ENCODE measurements at regions not wholly inside any gene's neighbourhood (a gene's known extent, or its start where the extent isn't known, plus 50 kb on each side); places are given as distances from the start of the nearest gene placed in this dataset.
A peak's percentile ranks its signal among the peaks of the same experiment; 100 is the strongest.

DNA sequence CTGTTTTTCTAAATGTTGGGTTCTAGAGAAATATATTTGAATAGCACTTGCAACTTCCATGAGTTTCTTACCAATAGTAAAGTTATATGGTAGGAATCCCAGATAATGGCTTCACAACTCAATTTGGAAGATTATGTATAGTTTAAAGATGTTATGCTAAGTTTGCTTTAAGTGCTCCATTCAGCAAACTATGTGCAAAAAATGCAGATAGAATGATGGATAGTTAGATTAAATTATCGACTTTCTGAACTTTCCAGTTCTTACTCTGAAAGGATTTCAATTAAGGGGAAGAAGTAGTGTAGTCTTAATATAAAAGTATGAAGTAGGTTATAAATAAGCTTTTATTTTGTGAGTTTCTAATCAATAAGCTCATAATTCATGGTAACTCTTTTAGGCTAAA is 60.7 kb upstream of the NFKB1 start:
- Histone ChIP-seq H3K4me1 (ENCODE audit: control insufficient read depth, insufficient read depth, low read length) (peaks cover 24% of the 10 kb centered on the region), H3K9ac (ENCODE audit: low read length) (no peak overlapping the region), H3K9me3 (ENCODE audit: control insufficient read depth, low read length) (no peaks in the 10 kb centered on the region), H3K36me3 (ENCODE audit: control insufficient read depth, insufficient read depth, low read length, severe bottlenecking) (no peaks in the 10 kb centered on the region), H3K4me3 (ENCODE audit: low read length) (no peak overlapping the region), H3K27me3 (replicated peaks; ENCODE audit: control insufficient read depth, insufficient read depth, low read length) (no peaks in the 10 kb centered on the region)
- DNase-seq (ENCODE audit: low read depth), result no peak

- Histone ChIP-seq H3K36me3 (ENCODE audit: control insufficient read depth, insufficient read depth, low read length, severe bottlenecking) (no peaks in the 10 kb centered on the region), H3K4me3 (ENCODE audit: low read length) (no peak overlapping the region), H3K9me3 (ENCODE audit: control insufficient read depth, low read length) (no peaks in the 10 kb centered on the region), H3K4me1 (ENCODE audit: control insufficient read depth, insufficient read depth, low read length) (peaks cover 24% of the 10 kb centered on the region), H3K27me3 (replicated peaks; ENCODE audit: control insufficient read depth, insufficient read depth, low read length) (no peaks in the 10 kb centered on the region), H3K9ac (ENCODE audit: low read length) (no peak overlapping the region)
- DNase-seq (ENCODE audit: low read depth), result no peak
Observed at GRCh38 chr4:102441978-102442911, 58.9 kb upstream of the NFKB1 start.

DNA sequence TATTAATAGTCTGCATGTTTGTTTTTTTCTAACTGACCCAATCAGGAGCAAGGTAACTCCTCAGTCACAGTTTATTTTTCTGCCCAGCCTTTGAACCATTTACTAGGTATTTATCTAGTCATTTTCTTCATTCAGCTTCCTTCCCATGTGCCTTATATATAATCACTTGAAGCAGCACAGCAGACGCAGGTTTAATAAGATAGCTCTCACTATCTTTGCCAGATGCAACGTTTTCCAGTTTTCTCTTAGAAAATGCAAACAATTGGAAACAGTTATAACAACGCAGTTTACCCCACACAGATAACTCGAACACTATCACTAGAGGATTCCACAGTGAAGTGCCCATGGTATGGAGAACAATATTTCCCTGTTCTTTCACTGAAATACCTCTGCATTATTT is 56.4 kb upstream of the NFKB1 start:
- H3K27me3 ChIP-seq (replicated peaks; ENCODE audit: control insufficient read depth, insufficient read depth, low read length), result no peaks in the 10 kb centered on the region
- DNase-seq (ENCODE audit: low read depth), result no peak
- H3K4me3 ChIP-seq (ENCODE audit: low read length), result no peak overlapping the region

DNA sequence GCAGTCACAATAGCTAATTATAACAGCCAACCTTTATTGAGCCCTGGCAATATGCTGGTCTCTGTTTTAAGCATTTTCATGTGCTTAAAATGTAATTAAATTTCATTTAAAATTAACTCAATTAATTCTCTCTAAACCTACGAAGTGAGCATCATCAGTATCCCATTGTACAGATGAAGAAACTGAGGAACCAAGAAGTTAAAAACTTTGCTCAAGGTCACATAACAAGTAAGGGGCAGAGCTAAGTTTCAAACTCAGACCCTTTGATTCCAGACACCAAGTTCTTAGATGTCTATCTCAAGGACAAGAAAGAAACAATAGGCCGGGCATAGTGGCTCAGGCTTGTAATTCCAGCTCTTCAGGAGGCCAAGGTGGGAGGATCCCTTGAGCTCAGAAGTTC is 55.9 kb upstream of the NFKB1 start:
- no peak for DNase-seq (ENCODE audit: low read depth)
- Histone ChIP-seq H3K4me1 (ENCODE audit: control insufficient read depth, insufficient read depth, low read length) (peaks cover 6% of the 10 kb centered on the region), H3K9me3 (ENCODE audit: control insufficient read depth, low read length) (no peaks in the 10 kb centered on the region), H3K4me3 (ENCODE audit: low read length) (no peak overlapping the region), H3K9ac (ENCODE audit: low read length) (no peak overlapping the region), H3K36me3 (ENCODE audit: control insufficient read depth, insufficient read depth, low read length, severe bottlenecking) (no peaks in the 10 kb centered on the region), H3K27me3 (replicated peaks; ENCODE audit: control insufficient read depth, insufficient read depth, low read length) (no peaks in the 10 kb centered on the region)

More for the DNA sequence above, 56.4 kb upstream of the NFKB1 start:
- Histone ChIP-seq H3K36me3 (ENCODE audit: control insufficient read depth, insufficient read depth, low read length, severe bottlenecking) (no peaks in the 10 kb centered on the region), H3K9me3 (ENCODE audit: control insufficient read depth, low read length) (no peaks in the 10 kb centered on the region), H3K9ac (ENCODE audit: low read length) (no peak overlapping the region), H3K4me1 (ENCODE audit: control insufficient read depth, insufficient read depth, low read length) (peaks cover 10% of the 10 kb centered on the region)

DNA sequence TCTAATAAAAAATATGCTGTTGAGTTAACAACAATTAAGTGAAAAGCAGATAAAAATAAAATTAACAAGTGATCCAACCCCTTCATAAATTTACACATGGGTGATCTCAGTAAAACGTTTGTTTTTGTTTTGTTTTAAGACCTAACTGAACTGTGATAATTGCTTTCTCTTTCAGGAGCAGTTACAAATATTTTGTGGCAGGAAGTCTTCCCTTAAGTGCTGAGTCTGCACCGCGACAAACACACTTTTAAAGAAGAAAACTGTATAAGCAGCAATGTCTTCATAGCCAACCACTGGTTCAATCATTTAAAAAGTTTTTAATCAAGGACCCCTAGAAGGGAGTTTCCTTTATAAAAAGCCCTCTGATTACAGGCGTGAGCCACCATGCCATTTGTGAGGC is 53.7 kb upstream of the NFKB1 start:
- H3K9me3 ChIP-seq (ENCODE audit: control insufficient read depth, low read length), result no peaks in the 10 kb centered on the region
- no peaks in the 10 kb centered on the region for H3K27me3 ChIP-seq (replicated peaks; ENCODE audit: control insufficient read depth, insufficient read depth, low read length)
- no peak overlapping the region for H3K4me3 ChIP-seq (ENCODE audit: low read length)
- no peaks in the 10 kb centered on the region for H3K36me3 ChIP-seq (ENCODE audit: control insufficient read depth, insufficient read depth, low read length, severe bottlenecking)
- H3K9ac ChIP-seq (ENCODE audit: low read length), result no peak overlapping the region
- H3K4me1 ChIP-seq (ENCODE audit: control insufficient read depth, insufficient read depth, low read length), result peaks cover 4% of the 10 kb centered on the region
- no peak for DNase-seq (ENCODE audit: low read depth)

- Histone ChIP-seq H3K27me3 (replicated peaks; ENCODE audit: control insufficient read depth, insufficient read depth, low read length) (no peaks in the 10 kb centered on the region), H3K9ac (ENCODE audit: low read length) (no peak overlapping the region), H3K4me3 (ENCODE audit: low read length) (no peak overlapping the region), H3K36me3 (ENCODE audit: control insufficient read depth, insufficient read depth, low read length, severe bottlenecking) (no peaks in the 10 kb centered on the region), H3K4me1 (ENCODE audit: control insufficient read depth, insufficient read depth, low read length) (no peaks in the 10 kb centered on the region), H3K9me3 (ENCODE audit: control insufficient read depth, low read length) (no peaks in the 10 kb centered on the region)
- peak; percentile 84 for DNase-seq (ENCODE audit: low read depth)
Observed at GRCh38 chr4:102449751-102450352, 51.3 kb upstream of the NFKB1 start.

GRCh38 chr4:102451266-102451665 is 49.9 kb upstream of the NFKB1 start:
- DNase-seq (ENCODE audit: low read depth), result no peak
- H3K27me3 ChIP-seq (replicated peaks; ENCODE audit: control insufficient read depth, insufficient read depth, low read length), result no peaks in the 10 kb centered on the region
- no peaks in the 10 kb centered on the region for H3K4me1 ChIP-seq (ENCODE audit: control insufficient read depth, insufficient read depth, low read length)
- H3K36me3 ChIP-seq (ENCODE audit: control insufficient read depth, insufficient read depth, low read length, severe bottlenecking), result no peaks in the 10 kb centered on the region
- no peak overlapping the region for H3K9ac ChIP-seq (ENCODE audit: low read length)
- H3K9me3 ChIP-seq (ENCODE audit: control insufficient read depth, low read length), result no peaks in the 10 kb centered on the region
- no peak overlapping the region for H3K4me3 ChIP-seq (ENCODE audit: low read length)
